B cell (primary cell): ENCODE measurements at regions not wholly inside any gene's neighbourhood (a gene's known extent, or its start where the extent isn't known, plus 50 kb on each side); places are given as distances from the start of the nearest gene placed in this dataset.

Experiments
- CTCF ChIP-seq: fragments of 200-600 bp; IDR thresholded peaks from one replicate; pipeline ENCODE4 v1.8.0; 2022; ENCODE audit warnings: antibody characterized with exemption, mild to moderate bottlenecking
- EZH2 ChIP-seq: IDR thresholded peaks from 2 replicates; pipeline ENCODE4 v1.6.1; 2012; ENCODE audit warnings: borderline replicate concordance, low read depth, mild to moderate bottlenecking, moderate library complexity, low read length; ENCODE audit not compliant: insufficient read depth, poor library complexity, severe bottlenecking

GRCh38 chr7:98452791-98453190 lies 51.9 kb upstream of the BAIAP2L1 start:
- TF ChIP-seq CTCF (no peak), EZH2 (no peak)
